ENCODE measurements at regions not wholly inside any gene's neighbourhood (a gene's known extent, or its start where the extent isn't known, plus 50 kb on each side); places are given as distances from the start of the nearest gene placed in this dataset.

DNA sequence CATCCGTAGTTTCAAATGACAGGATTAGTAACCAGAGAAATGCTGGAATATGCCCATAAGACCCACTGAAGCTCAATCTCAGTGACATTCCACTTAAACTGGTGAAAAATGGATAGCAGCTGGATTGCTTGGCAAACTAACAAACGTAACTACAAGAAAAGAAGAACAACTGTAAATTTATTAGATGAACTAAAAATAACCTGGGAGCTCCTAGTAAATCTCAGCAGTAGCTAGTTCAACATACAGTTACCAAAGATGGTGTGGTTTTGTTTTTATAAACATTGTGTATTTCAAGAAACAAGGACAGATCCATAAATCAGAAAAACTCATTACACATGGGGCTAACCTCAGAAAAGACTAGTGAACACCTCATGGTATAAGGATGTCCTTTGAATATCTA, 531.9 kb downstream of the XIRP2 start:
- Mint-ChIP-seq H3K36me3 (no peaks in the 10 kb centered on the region), H3K4me1 (no peaks in the 10 kb centered on the region), H3K27ac (no peak overlapping the region), H3K4me3 (no peak overlapping the region), H3K27me3 (ENCODE audit: low read depth in 3 of 3) (peaks cover 0 to 7% (median 1%) of the 10 kb centered on the region in 3 donors), H3K9me3 (peaks cover 0 to 3% (median 0%) of the 10 kb centered on the region in 7 donors)
- no peaks in the 10 kb centered on the region for H3K36me3 ChIP-seq (replicated peaks in 1 of 2; ENCODE audit: control insufficient read depth in 1 of 2, insufficient read depth in 2 of 2, low read length in 2 of 2)
- WGBS (ENCODE audit: insufficient coverage) = 100% methylated on average over 1 of the region's 2 CpGs
- no peaks in the 10 kb centered on the region for H3K9me3 ChIP-seq (replicated peaks in 1 of 2; ENCODE audit: control insufficient read depth in 1 of 2, insufficient read depth in 1 of 2, low read length in 2 of 2)
- no peaks in the 10 kb centered on the region for H4K20me1 ChIP-seq (ENCODE audit: insufficient read depth, low read length)
- DNase-seq = no peak
- TF ChIP-seq, protein P1, sequence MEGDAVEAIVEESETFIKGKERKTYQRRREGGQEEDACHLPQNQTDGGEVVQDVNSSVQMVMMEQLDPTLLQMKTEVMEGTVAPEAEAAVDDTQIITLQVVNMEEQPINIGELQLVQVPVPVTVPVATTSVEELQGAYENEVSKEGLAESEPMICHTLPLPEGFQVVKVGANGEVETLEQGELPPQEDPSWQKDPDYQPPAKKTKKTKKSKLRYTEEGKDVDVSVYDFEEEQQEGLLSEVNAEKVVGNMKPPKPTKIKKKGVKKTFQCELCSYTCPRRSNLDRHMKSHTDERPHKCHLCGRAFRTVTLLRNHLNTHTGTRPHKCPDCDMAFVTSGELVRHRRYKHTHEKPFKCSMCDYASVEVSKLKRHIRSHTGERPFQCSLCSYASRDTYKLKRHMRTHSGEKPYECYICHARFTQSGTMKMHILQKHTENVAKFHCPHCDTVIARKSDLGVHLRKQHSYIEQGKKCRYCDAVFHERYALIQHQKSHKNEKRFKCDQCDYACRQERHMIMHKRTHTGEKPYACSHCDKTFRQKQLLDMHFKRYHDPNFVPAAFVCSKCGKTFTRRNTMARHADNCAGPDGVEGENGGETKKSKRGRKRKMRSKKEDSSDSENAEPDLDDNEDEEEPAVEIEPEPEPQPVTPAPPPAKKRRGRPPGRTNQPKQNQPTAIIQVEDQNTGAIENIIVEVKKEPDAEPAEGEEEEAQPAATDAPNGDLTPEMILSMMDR (IDR thresholded peaks at IDR 0.05) = no peak
- intact Hi-C loops (cut with micrococcal nuclease) = no loop called here
- H3K4me2 ChIP-seq (replicated peaks; ENCODE audit: extremely low read depth, low read length, poor library complexity, severe bottlenecking) = no peak overlapping the region
- H3K4me3 ChIP-seq (replicated peaks in 1 of 3; ENCODE audit: low read depth in 2 of 3, low read length in 3 of 3) = no peak overlapping the region
- no peaks in the 10 kb centered on the region for H3K4me1 ChIP-seq (ENCODE audit: control insufficient read depth in 1 of 2, insufficient read depth in 2 of 2, low read length in 2 of 2)
- no peak overlapping the region for H3K27ac ChIP-seq (ENCODE audit: low read depth in 1 of 2, low read length in 2 of 2)
- no peak overlapping the region for H3K9ac ChIP-seq (ENCODE audit: insufficient read depth, low read length, poor library complexity, severe bottlenecking)
- no peaks in the 10 kb centered on the region for H3K79me2 ChIP-seq (ENCODE audit: insufficient read depth, low read length)
- no peaks in the 10 kb centered on the region for H3K27me3 ChIP-seq (ENCODE audit: control insufficient read depth in 2 of 2, insufficient read depth in 2 of 2, low read length in 2 of 2)
- no peak overlapping the region for H2AFZ ChIP-seq (ENCODE audit: insufficient read depth, low read depth, low read length, poor library complexity, severe bottlenecking)

DNA sequence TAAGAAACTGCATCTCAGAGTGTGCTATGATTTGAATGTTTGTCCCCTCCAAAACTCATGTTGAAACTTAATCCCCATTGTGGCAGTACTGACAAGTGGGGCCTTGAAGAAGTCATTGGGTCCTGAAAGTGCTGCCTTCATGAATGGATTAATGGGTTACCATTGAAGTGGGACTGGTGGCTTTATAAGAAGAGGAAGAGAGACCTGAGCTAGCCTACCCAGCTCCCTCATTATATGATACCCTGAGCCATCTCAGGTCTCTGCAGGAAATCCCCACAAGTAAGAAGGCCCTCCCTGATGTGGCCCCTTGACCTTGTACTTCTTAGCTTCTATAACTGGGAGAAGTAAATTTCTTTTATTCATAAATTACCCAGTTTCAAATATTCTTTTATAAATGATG, 526.8 kb downstream of the XIRP2 start:
- Histone ChIP-seq H3K4me1 (ENCODE audit: control insufficient read depth in 1 of 2, insufficient read depth in 2 of 2, low read length in 2 of 2) (no peaks in the 10 kb centered on the region), H3K9ac (ENCODE audit: insufficient read depth, low read length, poor library complexity, severe bottlenecking) (no peak overlapping the region), H4K20me1 (ENCODE audit: insufficient read depth, low read length) (no peaks in the 10 kb centered on the region), H3K27ac (ENCODE audit: low read depth in 1 of 2, low read length in 2 of 2) (no peak overlapping the region), H3K4me3 (replicated peaks in 1 of 3; ENCODE audit: low read depth in 2 of 3, low read length in 3 of 3) (no peak overlapping the region), H3K27me3 (ENCODE audit: control insufficient read depth in 2 of 2, insufficient read depth in 2 of 2, low read length in 2 of 2) (no peaks in the 10 kb centered on the region), H2AFZ (ENCODE audit: insufficient read depth, low read depth, low read length, poor library complexity, severe bottlenecking) (no peak overlapping the region), H3K9me3 (replicated peaks in 1 of 2; ENCODE audit: control insufficient read depth in 1 of 2, insufficient read depth in 1 of 2, low read length in 2 of 2) (no peaks in the 10 kb centered on the region), H3K36me3 (replicated peaks in 1 of 2; ENCODE audit: control insufficient read depth in 1 of 2, insufficient read depth in 2 of 2, low read length in 2 of 2) (no peaks in the 10 kb centered on the region), H3K4me2 (replicated peaks; ENCODE audit: extremely low read depth, low read length, poor library complexity, severe bottlenecking) (no peak overlapping the region), H3K79me2 (ENCODE audit: insufficient read depth, low read length) (no peaks in the 10 kb centered on the region)
- peaks cover 0 to 7% (median 0%) of the 10 kb centered on the region in 3 donors for H3K27me3 Mint-ChIP-seq (ENCODE audit: low read depth in 3 of 3)
- peaks cover 0 to 6% (median 2%) of the 10 kb centered on the region in 7 donors for H3K9me3 Mint-ChIP-seq
- no peak for DNase-seq
- TF ChIP-seq, protein P1 (IDR thresholded peaks at IDR 0.05) = no peak
- no peaks in the 10 kb centered on the region for H3K36me3 Mint-ChIP-seq
- H3K4me1 Mint-ChIP-seq = no peaks in the 10 kb centered on the region
- no peak overlapping the region for H3K4me3 Mint-ChIP-seq
- peak overlapping the region in 1 of 7 donors; percentile 12 for H3K27ac Mint-ChIP-seq
- intact Hi-C loops (cut with micrococcal nuclease) = no loop called here

All from CD14-positive monocyte (primary cell).